WERI-Rb-1 (cell line): ENCODE measurements at regions not wholly inside any gene's neighbourhood (a gene's known extent, or its start where the extent isn't known, plus 50 kb on each side); places are given as distances from the start of the nearest gene placed in this dataset.

Experiments
- DNase-seq: peaks from one replicate; pipeline ENCODE4 v3.0.0-alpha.2; 2020
- H3K27ac ChIP-seq: fragments of 250-450 bp; sonication (Bioruptor Pico); 2 replicates; pipeline ENCODE4 v1.5.1; 2020; ENCODE audit warnings: mild to moderate bottlenecking, moderate library complexity
- H3K27me3 ChIP-seq: fragments of 250-450 bp; sonication (Bioruptor Pico); 2 replicates; pipeline ENCODE4 v1.5.1; 2021; ENCODE audit warnings: mild to moderate bottlenecking, low read depth, moderate library complexity; ENCODE audit not compliant: insufficient read depth, severe bottlenecking
- H3K36me3 ChIP-seq: fragments of 250-450 bp; sonication (Bioruptor Pico); 2 replicates; pipeline ENCODE4 v1.5.1; 2020; ENCODE audit warnings: mild to moderate bottlenecking, moderate library complexity
- H3K4me3 ChIP-seq: 2 replicates; pipeline ENCODE4 v1.5.1; 2011; ENCODE audit warnings: low read depth, mild to moderate bottlenecking, control low read depth, low read length
- H3K9me3 ChIP-seq: fragments of 250-450 bp; sonication (Bioruptor Pico); 2 replicates; pipeline ENCODE4 v1.5.1; 2021; ENCODE audit warnings: mild to moderate bottlenecking, moderate library complexity; ENCODE audit not compliant: severe bottlenecking
- CTCF ChIP-seq: IDR thresholded peaks from 2 replicates; pipeline ENCODE4 v1.5.1; 2011; ENCODE audit warnings: low read depth, mild to moderate bottlenecking, control low read depth, inconsistent platforms, low read length

GRCh38 chr13:95352486-95352885, 51.2 kb upstream of the ABCC4 start:
- TF ChIP-seq CTCF, result no peak
- no peaks in the 10 kb centered on the region for H3K36me3 ChIP-seq
- no peak for DNase-seq
- H3K27ac ChIP-seq, result no peak overlapping the region
- peaks cover 7% of the 10 kb centered on the region for H3K9me3 ChIP-seq
- no peak overlapping the region for H3K4me3 ChIP-seq
- no peaks in the 10 kb centered on the region for H3K27me3 ChIP-seq

DNA sequence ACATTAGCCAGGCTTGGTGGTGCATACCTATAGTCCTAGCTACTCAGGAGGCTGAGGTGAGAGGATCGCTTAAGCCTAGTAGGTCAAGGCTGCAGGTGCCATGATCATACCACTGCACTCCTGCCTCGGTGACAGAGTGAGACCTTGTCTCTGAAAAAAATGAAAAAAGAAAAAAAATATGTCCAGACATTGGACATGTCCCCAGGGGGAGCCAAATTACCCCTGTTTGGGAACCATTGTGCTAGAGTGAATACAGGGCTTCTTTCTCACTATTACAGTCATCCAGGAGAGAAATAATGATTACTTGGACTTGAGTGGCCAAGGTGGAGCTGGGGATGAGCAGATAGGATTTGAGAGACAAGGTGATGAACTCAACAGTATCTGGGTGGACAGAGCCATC, 52.9 kb upstream of the ABCC4 start:
- H3K27ac ChIP-seq, result no peak overlapping the region
- no peak for TF ChIP-seq CTCF
- H3K9me3 ChIP-seq, result peaks cover 7% of the 10 kb centered on the region
- DNase-seq, result no peak
- no peaks in the 10 kb centered on the region for H3K27me3 ChIP-seq
- no peaks in the 10 kb centered on the region for H3K36me3 ChIP-seq
- H3K4me3 ChIP-seq, result no peak overlapping the region

- H3K27me3 ChIP-seq, result no peaks in the 10 kb centered on the region
- no peak for TF ChIP-seq CTCF
- peaks cover 5% of the 10 kb centered on the region for H3K9me3 ChIP-seq
- no peak overlapping the region for H3K4me3 ChIP-seq
- H3K36me3 ChIP-seq, result no peaks in the 10 kb centered on the region
- no peak for DNase-seq
- H3K27ac ChIP-seq, result no peak overlapping the region
Measured at GRCh38 chr13:95354680-95355487, 53.6 kb upstream of the ABCC4 start.

DNA sequence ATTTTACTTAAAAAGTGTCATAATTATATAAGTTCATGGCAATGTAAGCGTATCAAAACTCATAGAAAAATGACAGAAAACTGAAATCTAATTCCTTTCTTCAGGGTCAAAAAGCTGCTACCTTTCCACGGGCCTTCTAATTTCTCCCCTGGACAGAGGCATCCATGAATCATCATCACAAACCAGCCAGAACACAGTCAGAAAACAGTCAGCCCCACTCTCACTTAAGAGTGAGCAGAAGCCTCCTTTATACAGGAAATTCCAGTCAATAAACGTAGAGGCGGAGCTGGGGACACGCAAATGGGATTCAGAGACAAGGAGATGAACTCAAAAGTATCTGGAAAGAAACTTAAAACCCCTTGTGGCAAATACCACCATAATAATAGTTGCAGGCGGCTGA, 54.2 kb upstream of the ABCC4 start:
- Histone ChIP-seq H3K27ac (no peak overlapping the region), H3K36me3 (no peaks in the 10 kb centered on the region), H3K27me3 (no peaks in the 10 kb centered on the region), H3K9me3 (peaks cover 5% of the 10 kb centered on the region), H3K4me3 (no peak overlapping the region)
- TF ChIP-seq CTCF, result no peak
- DNase-seq, result no peak

- Histone ChIP-seq H3K36me3 (no peaks in the 10 kb centered on the region), H3K9me3 (peaks cover 5% of the 10 kb centered on the region), H3K27me3 (no peaks in the 10 kb centered on the region), H3K4me3 (no peak overlapping the region), H3K27ac (no peak overlapping the region)
- no peak for DNase-seq
- TF ChIP-seq CTCF, result no peak
Measured at GRCh38 chr13:95356916-95357315, 55.7 kb upstream of the ABCC4 start.

DNA sequence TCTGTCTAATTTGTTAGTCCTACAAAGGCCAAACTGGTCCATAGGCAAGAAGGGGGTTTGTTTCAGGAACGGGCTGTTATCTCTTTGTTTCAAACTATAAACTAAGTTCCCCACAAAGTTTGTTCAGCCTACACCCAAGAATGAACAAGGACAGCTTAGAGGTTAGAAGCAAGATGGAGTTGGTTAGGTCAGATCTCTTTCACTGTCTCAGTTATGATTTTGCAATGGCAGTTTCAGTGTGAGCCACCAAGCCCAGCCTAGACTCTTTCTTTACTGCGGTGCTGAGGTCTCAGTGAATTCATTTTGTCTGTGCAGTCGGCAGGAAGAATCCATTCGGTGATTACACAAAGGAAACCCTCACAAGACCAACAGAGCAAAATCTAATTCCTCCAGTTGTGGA, 56.6 kb upstream of the ABCC4 start:
- no peaks in the 10 kb centered on the region for H3K36me3 ChIP-seq
- TF ChIP-seq CTCF, result no peak

More for the DNA sequence above, 56.6 kb upstream of the ABCC4 start:
- Histone ChIP-seq H3K27ac (no peak overlapping the region), H3K27me3 (no peaks in the 10 kb centered on the region), H3K9me3 (peaks cover 5% of the 10 kb centered on the region), H3K4me3 (no peak overlapping the region)
- DNase-seq, result no peak
